ENCODE measurements at regions not wholly inside any gene's neighbourhood (a gene's known extent, or its start where the extent isn't known, plus 50 kb on each side); places are given as distances from the start of the nearest gene placed in this dataset.

- POLR2A ChIA-PET = interaction anchor here (0.7 to 4.4 kb wide), 16 partner anchors 9 to 257 kb away, joined by 3 to 30 read pairs (median 4); no protein-coding TSS in a partner anchor
- CTCF ChIA-PET = interaction anchor here (0.6 to 10.9 kb wide), 49 partner anchors 11 to 478 kb away, joined by 3 to 208 read pairs (median 5); partner anchors contain the start of gene DST
- intact Hi-C loops (cut with micrococcal nuclease) = loop anchor here (1.0 to 5.0 kb wide), 4 partner anchors 79 to 479 kb away; partner anchors contain the start of gene DST
- H3K9me3 Mint-ChIP-seq (ENCODE audit: unreplicated experiment) = no peaks in the 10 kb centered on the region
- no TSS peak for BruUV-seq (replicated peaks)
- H3K27me3 Mint-ChIP-seq (ENCODE audit: insufficient read depth, unreplicated experiment) = no peaks in the 10 kb centered on the region
- peak; percentile 57 for TF ChIP-seq CTCF (IDR thresholded peaks at IDR 0.05; ENCODE audit: unreplicated experiment)
- peaks cover 35% of the 10 kb centered on the region for H3K4me1 Mint-ChIP-seq (ENCODE audit: insufficient read depth, unreplicated experiment)
- peak overlapping the region; percentile 56 for H3K27ac Mint-ChIP-seq (ENCODE audit: low read depth, unreplicated experiment)
- H3K4me3 Mint-ChIP-seq (ENCODE audit: unreplicated experiment) = peak overlapping the region; percentile 81
- peak; percentile 86 for DNase-seq (ENCODE audit: unreplicated experiment)
- peaks cover 11% of the 10 kb centered on the region for H3K36me3 Mint-ChIP-seq (ENCODE audit: insufficient read depth, unreplicated experiment)
Observed at GRCh38 chr6:56851541-56852259, 103.2 kb upstream of the BEND6 start.

- CTCF ChIA-PET = interaction anchor here (0.6 to 10.9 kb wide), 47 partner anchors 10 to 478 kb away, joined by 3 to 208 read pairs (median 5); partner anchors contain the start of gene DST
- H3K27me3 Mint-ChIP-seq (ENCODE audit: insufficient read depth, unreplicated experiment) = no peaks in the 10 kb centered on the region
- peak overlapping the region; percentile 56 for H3K27ac Mint-ChIP-seq (ENCODE audit: low read depth, unreplicated experiment)
- BruUV-seq (replicated peaks) = no TSS peak
- peaks cover 35% of the 10 kb centered on the region for H3K4me1 Mint-ChIP-seq (ENCODE audit: insufficient read depth, unreplicated experiment)
- no peak for TF ChIP-seq CTCF (IDR thresholded peaks at IDR 0.05; ENCODE audit: unreplicated experiment)
- no peaks in the 10 kb centered on the region for H3K9me3 Mint-ChIP-seq (ENCODE audit: unreplicated experiment)
- DNase-seq (ENCODE audit: unreplicated experiment) = peak; percentile 27
- intact Hi-C loops (cut with micrococcal nuclease) = loop anchor here (1.0 to 5.0 kb wide), 4 partner anchors 79 to 479 kb away; partner anchors contain the start of gene DST
- H3K4me3 Mint-ChIP-seq (ENCODE audit: unreplicated experiment) = peak overlapping the region; percentile 81
- POLR2A ChIA-PET = interaction anchor here (0.7 to 4.4 kb wide), 15 partner anchors 9 to 256 kb away, joined by 3 to 30 read pairs (median 4); no protein-coding TSS in a partner anchor
- peaks cover 11% of the 10 kb centered on the region for H3K36me3 Mint-ChIP-seq (ENCODE audit: insufficient read depth, unreplicated experiment)
Observed at GRCh38 chr6:56851074-56851473, 103.8 kb upstream of the BEND6 start.

- ChIA-PET POLR2A (interaction anchor here (0.7 to 4.4 kb wide), 11 partner anchors 8 to 213 kb away, joined by 3 to 30 read pairs (median 6); no protein-coding TSS in a partner anchor), CTCF (interaction anchor here (0.5 to 10.9 kb wide), 25 partner anchors 9 to 480 kb away, joined by 3 to 208 read pairs (median 6); partner anchors contain the start of gene DST)
- Mint-ChIP-seq H3K4me3 (ENCODE audit: unreplicated experiment) (peak overlapping the region; percentile 81), H3K27ac (ENCODE audit: low read depth, unreplicated experiment) (peak overlapping the region; percentile 56), H3K4me1 (ENCODE audit: insufficient read depth, unreplicated experiment) (peaks cover 35% of the 10 kb centered on the region), H3K27me3 (ENCODE audit: insufficient read depth, unreplicated experiment) (no peaks in the 10 kb centered on the region), H3K36me3 (ENCODE audit: insufficient read depth, unreplicated experiment) (peaks cover 11% of the 10 kb centered on the region), H3K9me3 (ENCODE audit: unreplicated experiment) (no peaks in the 10 kb centered on the region)
- TF ChIP-seq CTCF (IDR thresholded peaks at IDR 0.05; ENCODE audit: unreplicated experiment) = no peak
- intact Hi-C loops (cut with micrococcal nuclease) = loop anchor here (1.0 to 5.0 kb wide), 4 partner anchors 78 to 478 kb away; partner anchors contain the start of gene DST
- no peak for DNase-seq (ENCODE audit: unreplicated experiment)
- no TSS peak for BruUV-seq (replicated peaks)
Observed at GRCh38 chr6:56850626-56851025, 104.3 kb upstream of the BEND6 start.

- Mint-ChIP-seq H3K27me3 (ENCODE audit: insufficient read depth, unreplicated experiment) (no peaks in the 10 kb centered on the region), H3K4me3 (ENCODE audit: unreplicated experiment) (peak overlapping the region; percentile 81), H3K9me3 (ENCODE audit: unreplicated experiment) (no peaks in the 10 kb centered on the region), H3K4me1 (ENCODE audit: insufficient read depth, unreplicated experiment) (peaks cover 35% of the 10 kb centered on the region), H3K27ac (ENCODE audit: low read depth, unreplicated experiment) (peak overlapping the region; percentile 18), H3K36me3 (ENCODE audit: insufficient read depth, unreplicated experiment) (peaks cover 11% of the 10 kb centered on the region)
- TF ChIP-seq CTCF (IDR thresholded peaks at IDR 0.05; ENCODE audit: unreplicated experiment) = no peak
- intact Hi-C loops (cut with micrococcal nuclease) = loop anchor here (2.0 to 5.0 kb wide), 2 partner anchors 207 to 478 kb away; partner anchors contain the start of gene DST
- DNase-seq (ENCODE audit: unreplicated experiment) = no peak
- CTCF ChIA-PET = interaction anchor here (0.5 to 10.9 kb wide), 5 partner anchors 9 to 479 kb away, joined by 4 to 208 read pairs (median 18); no protein-coding TSS in a partner anchor
- no TSS peak for BruUV-seq (replicated peaks)
- POLR2A ChIA-PET = interaction anchor here (2.0 to 3.1 kb wide), 2 partner anchors 141 to 157 kb away, joined by 12 to 24 read pairs; no protein-coding TSS in a partner anchor
Observed at GRCh38 chr6:56849896-56850295, 105.0 kb upstream of the BEND6 start.

Data from MCF 10A (cell line).